ENCODE measurements at regions not wholly inside any gene's neighbourhood (a gene's known extent, or its start where the extent isn't known, plus 50 kb on each side); places are given as distances from the start of the nearest gene placed in this dataset.
"Not testable (repeated sequence)": the region's sequence is repeated elsewhere in the genome, so short reads cannot be mapped to it uniquely, and the experiment has no call there.

GRCh38 chr2:154974041-154974440 lies 275.5 kb downstream of the KCNJ3 start:
- 20% methylated on average over 1 of the region's 2 CpGs for WGBS (ENCODE audit: insufficient coverage)
- DNase-seq, result peak in 2 of 3 donors; percentile 44 to 70
- H3K36me3 ChIP-seq (ENCODE audit: control insufficient read depth in 4 of 4, insufficient read depth in 4 of 4, low read length in 3 of 4), result no peaks in the 10 kb centered on the region
- CTCF ChIA-PET, result no interaction called here
- no peak overlapping the region for H3K4me3 ChIP-seq (ENCODE audit: control insufficient read depth in 1 of 7, extremely low read depth in 1 of 7, insufficient read depth in 4 of 7, low read depth in 2 of 7, low read length in 6 of 7)
- H3K9me3 ChIP-seq (ENCODE audit: control extremely low read depth in 1 of 5, control insufficient read depth in 4 of 5, insufficient read depth in 2 of 5, low read depth in 1 of 5, low read length in 4 of 5), result peaks cover 0 to 1% (median 0%) of the 10 kb centered on the region in 5 experiments
- no peak overlapping the region for H3K27ac ChIP-seq (ENCODE audit: insufficient read depth in 1 of 2, low read depth in 1 of 2, low read length in 2 of 2, poor library complexity in 1 of 2, severe bottlenecking in 2 of 2)
- POLR2A ChIA-PET, result no interaction called here
- H3K27me3 ChIP-seq (replicated peaks in 2 of 5; ENCODE audit: control insufficient read depth in 4 of 5, insufficient read depth in 5 of 5, low read length in 4 of 5), result no peaks in the 10 kb centered on the region
- peaks cover 0 to 13% (median 3%) of the 10 kb centered on the region in 4 experiments for H3K4me1 ChIP-seq (ENCODE audit: control extremely low read depth in 1 of 4, control insufficient read depth in 4 of 4, insufficient read depth in 4 of 4, low read length in 3 of 4)

- WGBS (ENCODE audit: insufficient coverage), result no CpG with 5 or more reads among the region's 1 CpG
- Histone ChIP-seq H3K27me3 (replicated peaks in 2 of 5; ENCODE audit: control insufficient read depth in 4 of 5, insufficient read depth in 5 of 5, low read length in 4 of 5) (no peaks in the 10 kb centered on the region), H3K4me3 (ENCODE audit: control insufficient read depth in 1 of 7, extremely low read depth in 1 of 7, insufficient read depth in 4 of 7, low read depth in 2 of 7, low read length in 6 of 7) (no peak overlapping the region), H3K4me1 (ENCODE audit: control extremely low read depth in 1 of 4, control insufficient read depth in 4 of 4, insufficient read depth in 4 of 4, low read length in 3 of 4) (no peaks in the 10 kb centered on the region), H3K9me3 (ENCODE audit: control extremely low read depth in 1 of 5, control insufficient read depth in 4 of 5, insufficient read depth in 2 of 5, low read depth in 1 of 5, low read length in 4 of 5) (peaks cover 0 to 1% (median 0%) of the 10 kb centered on the region in 5 experiments), H3K27ac (ENCODE audit: insufficient read depth in 1 of 2, low read depth in 1 of 2, low read length in 2 of 2, poor library complexity in 1 of 2, severe bottlenecking in 2 of 2) (no peak overlapping the region), H3K36me3 (ENCODE audit: control insufficient read depth in 4 of 4, insufficient read depth in 4 of 4, low read length in 3 of 4) (no peaks in the 10 kb centered on the region)
- no peak for DNase-seq
- ChIA-PET CTCF (no interaction called here), POLR2A (no interaction called here)
Measured at GRCh38 chr2:154963511-154963910, 265.0 kb downstream of the KCNJ3 start.

DNA sequence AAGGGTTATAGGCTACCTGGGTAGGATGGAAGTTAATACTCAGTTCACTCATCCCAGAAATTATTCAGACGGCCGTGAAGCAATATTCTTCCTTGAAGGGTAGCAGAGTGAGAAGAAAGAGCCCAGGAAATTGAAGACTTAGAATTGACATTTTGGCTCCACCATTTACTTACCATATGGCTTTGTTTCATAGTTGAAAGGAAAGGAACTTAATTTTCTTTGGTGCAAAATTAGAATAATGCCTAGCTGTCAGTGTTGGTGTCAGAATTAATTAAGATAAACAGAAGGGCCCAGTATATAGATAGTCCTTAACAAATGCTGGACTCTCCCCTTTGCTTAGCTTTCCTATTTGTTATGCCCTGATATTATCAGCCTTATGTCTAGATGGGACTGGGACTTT lies 263.2 kb downstream of the KCNJ3 start:
- ChIA-PET POLR2A (no interaction called here), CTCF (no interaction called here)
- no peaks in the 10 kb centered on the region for H3K27me3 ChIP-seq (replicated peaks in 2 of 5; ENCODE audit: control insufficient read depth in 4 of 5, insufficient read depth in 5 of 5, low read length in 4 of 5)
- no peak overlapping the region for H3K4me3 ChIP-seq (ENCODE audit: control insufficient read depth in 1 of 7, extremely low read depth in 1 of 7, insufficient read depth in 4 of 7, low read depth in 2 of 7, low read length in 6 of 7)
- DNase-seq, result no peak
- no peaks in the 10 kb centered on the region for H3K9me3 ChIP-seq (ENCODE audit: control extremely low read depth in 1 of 5, control insufficient read depth in 4 of 5, insufficient read depth in 2 of 5, low read depth in 1 of 5, low read length in 4 of 5)
- H3K4me1 ChIP-seq (ENCODE audit: control extremely low read depth in 1 of 4, control insufficient read depth in 4 of 4, insufficient read depth in 4 of 4, low read length in 3 of 4), result no peaks in the 10 kb centered on the region
- H3K27ac ChIP-seq (ENCODE audit: insufficient read depth in 1 of 2, low read depth in 1 of 2, low read length in 2 of 2, poor library complexity in 1 of 2, severe bottlenecking in 2 of 2), result no peak overlapping the region
- H3K36me3 ChIP-seq (ENCODE audit: control insufficient read depth in 4 of 4, insufficient read depth in 4 of 4, low read length in 3 of 4), result no peaks in the 10 kb centered on the region
- WGBS (ENCODE audit: insufficient coverage), result no CpG with 5 or more reads among the region's 2 CpGs

DNA sequence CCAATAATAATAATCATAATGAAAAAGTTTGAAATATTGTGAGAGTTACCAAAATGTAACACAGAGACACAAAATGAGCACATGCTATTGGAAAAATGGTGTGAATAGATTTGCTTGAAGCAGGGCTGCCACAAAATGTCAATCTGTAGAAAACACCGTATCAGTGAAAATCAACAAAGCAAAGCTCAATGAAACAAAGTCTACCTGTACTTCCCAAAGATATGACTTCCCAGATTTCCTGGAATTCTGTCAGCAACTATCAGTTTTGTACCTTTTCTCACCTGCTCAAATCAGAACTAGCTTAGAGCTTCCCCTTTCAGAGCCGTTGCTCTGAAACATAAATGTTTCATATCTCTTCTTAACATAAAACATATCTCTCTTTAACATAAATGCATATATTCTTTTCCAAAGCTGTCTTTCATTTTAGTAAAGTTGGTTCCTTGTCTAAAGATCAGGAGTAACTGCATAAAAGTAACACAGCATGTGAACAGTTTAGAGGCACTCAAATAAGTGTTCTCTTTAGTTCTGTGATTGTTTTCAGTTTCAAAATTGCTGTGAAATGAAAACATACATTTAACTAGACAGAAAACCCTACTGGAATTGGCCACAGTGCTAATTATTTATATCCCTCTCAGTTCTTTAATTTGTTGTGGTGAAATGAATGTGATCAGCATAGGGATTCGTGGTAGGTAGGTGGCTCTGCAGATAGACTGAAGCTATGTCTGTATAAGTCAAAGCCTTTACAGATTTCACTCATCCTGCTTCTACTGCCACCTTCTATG lies 262.5 kb downstream of the KCNJ3 start:
- H3K4me3 ChIP-seq (ENCODE audit: control insufficient read depth in 1 of 7, extremely low read depth in 1 of 7, insufficient read depth in 4 of 7, low read depth in 2 of 7, low read length in 6 of 7), result no peak overlapping the region
- no peaks in the 10 kb centered on the region for H3K36me3 ChIP-seq (ENCODE audit: control insufficient read depth in 4 of 4, insufficient read depth in 4 of 4, low read length in 3 of 4)
- ChIA-PET CTCF (no interaction called here), POLR2A (no interaction called here)
- H3K27me3 ChIP-seq (replicated peaks in 2 of 5; ENCODE audit: control insufficient read depth in 4 of 5, insufficient read depth in 5 of 5, low read length in 4 of 5), result no peaks in the 10 kb centered on the region
- no peak for DNase-seq
- 85% methylated on average over 2 of the region's 3 CpGs for WGBS (ENCODE audit: insufficient coverage)
- H3K9me3 ChIP-seq (ENCODE audit: control extremely low read depth in 1 of 5, control insufficient read depth in 4 of 5, insufficient read depth in 2 of 5, low read depth in 1 of 5, low read length in 4 of 5), result no peaks in the 10 kb centered on the region
- no peak overlapping the region for H3K27ac ChIP-seq (ENCODE audit: insufficient read depth in 1 of 2, low read depth in 1 of 2, low read length in 2 of 2, poor library complexity in 1 of 2, severe bottlenecking in 2 of 2)
- no peaks in the 10 kb centered on the region for H3K4me1 ChIP-seq (ENCODE audit: control extremely low read depth in 1 of 4, control insufficient read depth in 4 of 4, insufficient read depth in 4 of 4, low read length in 3 of 4)

- Histone ChIP-seq H3K27me3 (replicated peaks in 2 of 5; ENCODE audit: control insufficient read depth in 4 of 5, insufficient read depth in 5 of 5, low read length in 4 of 5) (no peaks in the 10 kb centered on the region), H3K4me3 (ENCODE audit: control insufficient read depth in 1 of 7, extremely low read depth in 1 of 7, insufficient read depth in 4 of 7, low read depth in 2 of 7, low read length in 6 of 7) (no peak overlapping the region), H3K36me3 (ENCODE audit: control insufficient read depth in 4 of 4, insufficient read depth in 4 of 4, low read length in 3 of 4) (no peaks in the 10 kb centered on the region), H3K4me1 (ENCODE audit: control extremely low read depth in 1 of 4, control insufficient read depth in 4 of 4, insufficient read depth in 4 of 4, low read length in 3 of 4) (no peaks in the 10 kb centered on the region), H3K27ac (ENCODE audit: insufficient read depth in 1 of 2, low read depth in 1 of 2, low read length in 2 of 2, poor library complexity in 1 of 2, severe bottlenecking in 2 of 2) (no peak overlapping the region), H3K9me3 (ENCODE audit: control extremely low read depth in 1 of 5, control insufficient read depth in 4 of 5, insufficient read depth in 2 of 5, low read depth in 1 of 5, low read length in 4 of 5) (no peaks in the 10 kb centered on the region)
- CTCF ChIA-PET, result no interaction called here
- DNase-seq, result peak; percentile 8 to 55 (median 46)
- POLR2A ChIA-PET, result no interaction called here
- 100% methylated on average over 3 of the region's 4 CpGs for WGBS (ENCODE audit: insufficient coverage)
Measured at GRCh38 chr2:154952346-154952980, 254.0 kb downstream of the KCNJ3 start.

DNA sequence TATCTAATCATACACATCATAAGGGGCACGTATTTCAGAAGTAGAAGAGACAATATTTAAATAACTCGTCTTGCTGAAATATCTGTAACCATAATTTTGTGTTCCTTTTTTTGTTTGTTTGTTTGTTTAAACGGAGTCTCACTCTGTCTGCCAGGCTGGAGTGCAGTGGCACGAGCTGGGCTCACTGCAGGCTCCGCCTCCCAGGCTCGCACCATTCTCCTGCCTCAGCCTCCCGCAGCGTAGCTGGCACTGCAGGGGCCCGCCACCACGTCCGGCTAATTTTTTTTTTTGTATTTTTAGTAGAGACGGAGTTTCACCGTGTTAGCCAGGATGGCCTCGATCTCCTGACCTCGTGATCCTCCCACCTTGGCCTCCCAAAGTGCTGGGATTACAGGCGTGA lies 248.9 kb downstream of the KCNJ3 start:
- H3K9me3 ChIP-seq (ENCODE audit: control extremely low read depth in 1 of 5, control insufficient read depth in 4 of 5, insufficient read depth in 2 of 5, low read depth in 1 of 5, low read length in 4 of 5); DNase-seq; H3K27ac ChIP-seq (ENCODE audit: insufficient read depth in 1 of 2, low read depth in 1 of 2, low read length in 2 of 2, poor library complexity in 1 of 2, severe bottlenecking in 2 of 2); H3K36me3 ChIP-seq (ENCODE audit: control insufficient read depth in 4 of 4, insufficient read depth in 4 of 4, low read length in 3 of 4); H3K4me1 ChIP-seq (ENCODE audit: control extremely low read depth in 1 of 4, control insufficient read depth in 4 of 4, insufficient read depth in 4 of 4, low read length in 3 of 4); CTCF ChIA-PET; H3K27me3 ChIP-seq (replicated peaks in 2 of 5; ENCODE audit: control insufficient read depth in 4 of 5, insufficient read depth in 5 of 5, low read length in 4 of 5); H3K4me3 ChIP-seq (ENCODE audit: control insufficient read depth in 1 of 7, extremely low read depth in 1 of 7, insufficient read depth in 4 of 7, low read depth in 2 of 7, low read length in 6 of 7): not testable (repeated sequence)
- POLR2A ChIA-PET, result interaction anchor here (0.6 kb wide), 1 partner anchor 12 kb away, joined by 4 read pairs; no protein-coding TSS in a partner anchor
- 98% methylated on average over 10 of the region's 16 CpGs for WGBS (ENCODE audit: insufficient coverage)

GRCh38 chr2:154945984-154946383 lies 247.5 kb downstream of the KCNJ3 start:
- Histone ChIP-seq H3K27ac (ENCODE audit: insufficient read depth in 1 of 2, low read depth in 1 of 2, low read length in 2 of 2, poor library complexity in 1 of 2, severe bottlenecking in 2 of 2) (no peak overlapping the region), H3K4me3 (ENCODE audit: control insufficient read depth in 1 of 7, extremely low read depth in 1 of 7, insufficient read depth in 4 of 7, low read depth in 2 of 7, low read length in 6 of 7) (no peak overlapping the region), H3K9me3 (ENCODE audit: control extremely low read depth in 1 of 5, control insufficient read depth in 4 of 5, insufficient read depth in 2 of 5, low read depth in 1 of 5, low read length in 4 of 5) (no peaks in the 10 kb centered on the region), H3K27me3 (replicated peaks in 2 of 5; ENCODE audit: control insufficient read depth in 4 of 5, insufficient read depth in 5 of 5, low read length in 4 of 5) (no peaks in the 10 kb centered on the region), H3K4me1 (ENCODE audit: control extremely low read depth in 1 of 4, control insufficient read depth in 4 of 4, insufficient read depth in 4 of 4, low read length in 3 of 4) (no peaks in the 10 kb centered on the region), H3K36me3 (ENCODE audit: control insufficient read depth in 4 of 4, insufficient read depth in 4 of 4, low read length in 3 of 4) (no peaks in the 10 kb centered on the region)
- ChIA-PET CTCF (interaction anchor here (0.6 kb wide), 1 partner anchor 1864 kb away, joined by 3 read pairs; no protein-coding TSS in a partner anchor), POLR2A (no interaction called here)
- DNase-seq, result no peak
- WGBS (ENCODE audit: insufficient coverage), result no CpG with 5 or more reads among the region's 1 CpG
